Tibial artery (tissue), 4 donors: ENCODE measurements at regions not wholly inside any gene's neighbourhood (a gene's known extent, or its start where the extent isn't known, plus 50 kb on each side); places are given as distances from the start of the nearest gene placed in this dataset.

Experiments
- DNase-seq, 2 donors: peaks; one replicate each; pipeline ENCODE4 v3.0.0-alpha.2; 2019
- H3K27ac ChIP-seq, 2 donors: fragments of 200-600 bp; sonication (generic) in 1 of 2; 1 replicate in 1 of 2; 2 replicates in 1 of 2; pipeline ENCODE4 v1.5.1; 2018 to 2019; ENCODE audit warnings: mild to moderate bottlenecking in 1 of 2
- H3K27me3 ChIP-seq, 2 donors: fragments of 200-600 bp; sonication (generic) in 1 of 2; one replicate each; pipeline versions ENCODE4 v1.5.1 to v1.6.0; 2016 to 2019
- H3K36me3 ChIP-seq, 3 donors: fragments of 200-600 bp; sonication (generic) in 2 of 3; one replicate each; pipeline ENCODE4 v1.5.1; 2016 to 2019; ENCODE audit warnings: mild to moderate bottlenecking in 2 of 3
- H3K4me1 ChIP-seq, 4 donors: fragments of 200-600 bp; sonication (generic) in 2 of 4; 1 replicate in 3 of 4; 2 replicates in 1 of 4; pipeline ENCODE4 v1.5.1; 2016 to 2019
- H3K4me3 ChIP-seq, 2 donors: fragments of 200-600 bp; sonication (generic) in 1 of 2; 1 replicate in 1 of 2; 2 replicates in 1 of 2; pipeline ENCODE4 v1.5.1; 2018 to 2019; ENCODE audit warnings: mild to moderate bottlenecking in 2 of 2
- H3K9me3 ChIP-seq, 3 donors: fragments of 200-600 bp; sonication (generic) in 1 of 3; one replicate each; pipeline ENCODE4 v1.5.1; 2016 to 2019
- intact Hi-C: fragments of 100-400 bp; cut with DNase I; formaldehyde crosslinking; loops from one replicate; pipeline ENCODE4 v1.15.0; 2023; ENCODE audit warnings: low total_unique reads
- TF ChIP-seq, protein P1 (sequence below), 2 experiments: fragments of 200-600 bp in 1 of 2; fragments of 450-650 bp in 1 of 2; IDR thresholded peaks; one replicate each; pipeline ENCODE4 v1.5.1; 2017 to 2019; ENCODE audit warnings: antibody characterized with exemption in 2 of 2, mild to moderate bottlenecking in 1 of 2, moderate library complexity in 1 of 2

DNA sequence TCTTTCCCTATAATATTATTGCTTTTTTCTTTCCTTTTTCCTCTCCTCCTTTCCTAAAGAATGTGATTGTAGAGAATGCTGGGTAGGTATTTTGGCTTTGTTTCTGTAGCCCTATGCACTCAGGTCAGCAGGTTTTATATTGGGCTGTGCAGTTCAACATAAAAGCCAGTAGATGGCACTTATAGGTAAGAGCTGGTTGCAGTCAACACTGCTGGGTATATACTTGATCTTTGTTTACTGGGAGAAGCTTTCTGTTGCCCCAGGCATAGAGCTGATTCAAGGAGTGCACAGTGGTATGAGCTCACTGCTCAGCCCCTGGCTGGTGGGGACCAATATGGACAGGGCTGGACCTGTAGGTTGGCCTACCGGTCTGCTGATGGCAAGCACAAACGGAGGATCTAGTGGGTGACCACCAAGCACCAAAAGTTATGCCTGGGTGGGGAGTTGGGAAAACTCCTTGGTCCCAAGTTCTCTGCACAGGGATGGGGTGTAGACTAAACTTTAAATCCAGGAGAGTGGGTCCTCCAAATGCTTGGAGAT, 378.9 kb downstream of the PMP22 start:
- no peak overlapping the region for H3K4me3 ChIP-seq
- peaks cover 0 to 14% (median 10%) of the 10 kb centered on the region in 3 donors for H3K9me3 ChIP-seq
- no peak for DNase-seq
- intact Hi-C loops = no loop called here
- no peaks in the 10 kb centered on the region for H3K27me3 ChIP-seq
- H3K36me3 ChIP-seq = no peaks in the 10 kb centered on the region
- TF ChIP-seq, protein P1, sequence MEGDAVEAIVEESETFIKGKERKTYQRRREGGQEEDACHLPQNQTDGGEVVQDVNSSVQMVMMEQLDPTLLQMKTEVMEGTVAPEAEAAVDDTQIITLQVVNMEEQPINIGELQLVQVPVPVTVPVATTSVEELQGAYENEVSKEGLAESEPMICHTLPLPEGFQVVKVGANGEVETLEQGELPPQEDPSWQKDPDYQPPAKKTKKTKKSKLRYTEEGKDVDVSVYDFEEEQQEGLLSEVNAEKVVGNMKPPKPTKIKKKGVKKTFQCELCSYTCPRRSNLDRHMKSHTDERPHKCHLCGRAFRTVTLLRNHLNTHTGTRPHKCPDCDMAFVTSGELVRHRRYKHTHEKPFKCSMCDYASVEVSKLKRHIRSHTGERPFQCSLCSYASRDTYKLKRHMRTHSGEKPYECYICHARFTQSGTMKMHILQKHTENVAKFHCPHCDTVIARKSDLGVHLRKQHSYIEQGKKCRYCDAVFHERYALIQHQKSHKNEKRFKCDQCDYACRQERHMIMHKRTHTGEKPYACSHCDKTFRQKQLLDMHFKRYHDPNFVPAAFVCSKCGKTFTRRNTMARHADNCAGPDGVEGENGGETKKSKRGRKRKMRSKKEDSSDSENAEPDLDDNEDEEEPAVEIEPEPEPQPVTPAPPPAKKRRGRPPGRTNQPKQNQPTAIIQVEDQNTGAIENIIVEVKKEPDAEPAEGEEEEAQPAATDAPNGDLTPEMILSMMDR (IDR thresholded peaks at IDR 0.05) = no peak
- no peaks in the 10 kb centered on the region for H3K4me1 ChIP-seq
- no peak overlapping the region for H3K27ac ChIP-seq

GRCh38 chr17:14882131-14882530, 383.0 kb downstream of the PMP22 start:
- no peaks in the 10 kb centered on the region for H3K36me3 ChIP-seq
- no peaks in the 10 kb centered on the region for H3K27me3 ChIP-seq
- DNase-seq = no peak
- no peak overlapping the region for H3K27ac ChIP-seq
- peaks cover 0 to 10% (median 10%) of the 10 kb centered on the region in 3 donors for H3K9me3 ChIP-seq
- H3K4me1 ChIP-seq = no peaks in the 10 kb centered on the region
- intact Hi-C loops = no loop called here
- TF ChIP-seq, protein P1 (IDR thresholded peaks at IDR 0.05) = no peak
- H3K4me3 ChIP-seq = no peak overlapping the region

GRCh38 chr17:14875557-14876412, 389.3 kb downstream of the PMP22 start:
- intact Hi-C loops = no loop called here
- TF ChIP-seq, protein P1 (IDR thresholded peaks at IDR 0.05) = no peak
- no peak for DNase-seq
- Histone ChIP-seq H3K27ac (no peak overlapping the region), H3K4me1 (no peaks in the 10 kb centered on the region), H3K4me3 (no peak overlapping the region), H3K9me3 (no peaks in the 10 kb centered on the region), H3K36me3 (no peaks in the 10 kb centered on the region), H3K27me3 (no peaks in the 10 kb centered on the region)

DNA sequence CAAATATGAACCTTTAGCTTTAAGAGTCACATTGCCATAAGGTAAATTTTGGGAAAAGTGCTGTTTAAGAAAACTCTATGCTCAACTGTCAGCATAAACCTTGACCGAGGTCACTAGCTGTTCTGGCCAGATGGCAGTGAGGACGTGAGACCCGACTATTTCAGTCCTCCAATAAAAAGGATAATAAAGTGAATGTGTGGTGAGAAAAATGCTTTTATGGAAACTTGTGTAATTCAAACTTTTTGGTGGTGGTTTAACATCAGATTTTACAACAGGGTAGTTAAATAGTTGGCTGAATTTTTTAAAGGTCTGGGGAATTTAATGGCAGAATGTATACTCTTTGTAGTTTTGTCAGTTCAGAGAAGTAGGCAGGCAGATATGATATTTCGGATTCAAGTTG, 391.1 kb downstream of the PMP22 start:
- H3K9me3 ChIP-seq = no peaks in the 10 kb centered on the region
- no peak overlapping the region for H3K4me3 ChIP-seq
- no peak for DNase-seq
- no peaks in the 10 kb centered on the region for H3K4me1 ChIP-seq
- no peak overlapping the region for H3K27ac ChIP-seq
- intact Hi-C loops = no loop called here
- no peaks in the 10 kb centered on the region for H3K36me3 ChIP-seq
- TF ChIP-seq, protein P1 (IDR thresholded peaks at IDR 0.05) = no peak
- H3K27me3 ChIP-seq = no peaks in the 10 kb centered on the region

- intact Hi-C loops = no loop called here
- H3K27me3 ChIP-seq = no peaks in the 10 kb centered on the region
- no peak overlapping the region for H3K27ac ChIP-seq
- H3K9me3 ChIP-seq = no peaks in the 10 kb centered on the region
- H3K4me1 ChIP-seq = no peaks in the 10 kb centered on the region
- TF ChIP-seq, protein P1 (IDR thresholded peaks at IDR 0.05) = no peak
- no peaks in the 10 kb centered on the region for H3K36me3 ChIP-seq
- no peak overlapping the region for H3K4me3 ChIP-seq
- DNase-seq = no peak
These were observed 391.6 kb downstream of the PMP22 start for GRCh38 chr17:14873540-14873939.
